MCF 10A (cell line): ENCODE measurements at regions not wholly inside any gene's neighbourhood (a gene's known extent, or its start where the extent isn't known, plus 50 kb on each side); places are given as distances from the start of the nearest gene placed in this dataset.
"Not testable (repeated sequence)": the region's sequence is repeated elsewhere in the genome, so short reads cannot be mapped to it uniquely, and the experiment has no call there.

ENCODE experiments used
- BruUV-seq: library from RNA; stranded (reverse); fragments of 400-500 nt; replicated peaks from 2 replicates; lab custom pipeline; 2021; lab: Mats Ljungman, UMichigan
- CTCF ChIA-PET: fragments of 300-600 bp; sonication (Branson Sonifier 250); formaldehyde crosslinking; extraction: SDS; loops from one replicate; lab custom pipeline; 2021; ENCODE audit warnings: antibody characterized with exemption, inconsistent platforms; lab: Yijun Ruan, JAX
- POLR2A ChIA-PET: fragments of 300-600, 350-650 bp; sonication (Branson Sonifier 250); formaldehyde crosslinking; extraction: SDS; loops from one replicate; lab custom pipeline; 2020; ENCODE audit warnings: antibody characterized with exemption, inconsistent platforms; lab: Yijun Ruan, JAX
- DNase-seq: peaks from one replicate; pipeline ENCODE4 v3.0.0-alpha.2; 2018; ENCODE audit not compliant: unreplicated experiment
- H3K27ac Mint-ChIP-seq: one replicate; pipeline ENCODE4 v1.8.0; 2022; ENCODE audit warnings: mild to moderate bottlenecking, low read depth, mixed read lengths; ENCODE audit not compliant: unreplicated experiment
- H3K27me3 Mint-ChIP-seq: one replicate; pipeline ENCODE4 v1.8.0; 2022; ENCODE audit warnings: mixed read lengths; ENCODE audit not compliant: insufficient read depth, unreplicated experiment
- H3K36me3 Mint-ChIP-seq: one replicate; pipeline ENCODE4 v1.8.0; 2022; ENCODE audit warnings: mild to moderate bottlenecking, moderate library complexity, mixed read lengths; ENCODE audit not compliant: insufficient read depth, unreplicated experiment
- H3K4me1 Mint-ChIP-seq: one replicate; pipeline ENCODE4 v1.8.0; 2022; ENCODE audit warnings: mixed read lengths; ENCODE audit not compliant: insufficient read depth, unreplicated experiment
- H3K4me3 Mint-ChIP-seq: one replicate; pipeline ENCODE4 v1.8.0; 2022; ENCODE audit warnings: mild to moderate bottlenecking, moderate library complexity, mixed read lengths; ENCODE audit not compliant: unreplicated experiment
- H3K9me3 Mint-ChIP-seq: one replicate; pipeline ENCODE4 v1.8.0; 2022; ENCODE audit warnings: mixed read lengths; ENCODE audit not compliant: unreplicated experiment
- CTCF ChIP-seq: fragments of 200-600 bp; IDR thresholded peaks from one replicate; pipeline ENCODE4 v1.8.0; 2022; ENCODE audit warnings: antibody characterized with exemption, mild to moderate bottlenecking; ENCODE audit not compliant: unreplicated experiment
- intact Hi-C: fragments of 100-400 bp; cut with micrococcal nuclease; formaldehyde crosslinking; loops from 2 replicates; pipeline ENCODE4 v1.14.1; 2022

GRCh38 chr7:145812218-145812617, 304.4 kb upstream of the CNTNAP2 start:
- ChIA-PET POLR2A (no interaction called here), CTCF (interaction anchor here (0.7 kb wide), 1 partner anchor 99 kb away, joined by 3 read pairs; no protein-coding TSS in a partner anchor)
- Mint-ChIP-seq H3K27me3 (no peaks in the 10 kb centered on the region), H3K4me1 (no peaks in the 10 kb centered on the region), H3K36me3 (no peaks in the 10 kb centered on the region), H3K27ac (no peak overlapping the region), H3K4me3 (no peak overlapping the region), H3K9me3 (no peaks in the 10 kb centered on the region)
- intact Hi-C loops: no loop called here
- TF ChIP-seq CTCF: no peak
- DNase-seq: no peak
- BruUV-seq: no TSS peak

- not testable (repeated sequence) for BruUV-seq
- peaks cover 22% of the 10 kb centered on the region for H3K27me3 Mint-ChIP-seq
Measured at GRCh38 chr7:145805496-145805895, 311.1 kb upstream of the CNTNAP2 start.

GRCh38 chr7:145797507-145797906, 319.1 kb upstream of the CNTNAP2 start:
- Mint-ChIP-seq H3K36me3 (no peaks in the 10 kb centered on the region), H3K4me1 (no peaks in the 10 kb centered on the region), H3K27me3 (peaks cover 32% of the 10 kb centered on the region), H3K9me3 (no peaks in the 10 kb centered on the region), H3K27ac (no peak overlapping the region), H3K4me3 (no peak overlapping the region)
- BruUV-seq: no TSS peak
- intact Hi-C loops: no loop called here
- no peak for DNase-seq
- POLR2A ChIA-PET: no interaction called here
- CTCF ChIA-PET: interaction anchor here (0.9 kb wide), 1 partner anchor 51 kb away, joined by 3 read pairs; no protein-coding TSS in a partner anchor
- TF ChIP-seq CTCF: no peak

More at GRCh38 chr7:145805496-145805895, 311.1 kb upstream of the CNTNAP2 start:
- H3K36me3 Mint-ChIP-seq, H3K4me1 Mint-ChIP-seq, H3K9me3 Mint-ChIP-seq, H3K4me3 Mint-ChIP-seq, H3K27ac Mint-ChIP-seq, CTCF ChIA-PET, DNase-seq, intact Hi-C loops, POLR2A ChIA-PET: not testable (repeated sequence)

GRCh38 chr7:145795132-145795531, 321.5 kb upstream of the CNTNAP2 start:
- CTCF ChIA-PET: interaction anchor here (0.8 kb wide), 1 partner anchor 13 kb away, joined by 5 read pairs; no protein-coding TSS in a partner anchor
- intact Hi-C loops: no loop called here
- H3K4me3 Mint-ChIP-seq: no peak overlapping the region
- no peak for DNase-seq
- no peaks in the 10 kb centered on the region for H3K9me3 Mint-ChIP-seq
- peaks cover 27% of the 10 kb centered on the region for H3K27me3 Mint-ChIP-seq
- BruUV-seq: no TSS peak
- H3K36me3 Mint-ChIP-seq: no peaks in the 10 kb centered on the region
- H3K4me1 Mint-ChIP-seq: no peaks in the 10 kb centered on the region
- no peak for TF ChIP-seq CTCF
- POLR2A ChIA-PET: no interaction called here
- H3K27ac Mint-ChIP-seq: no peak overlapping the region
